ENCODE measurements at regions not wholly inside any gene's neighbourhood (a gene's known extent, or its start where the extent isn't known, plus 50 kb on each side); places are given as distances from the start of the nearest gene placed in this dataset.

GRCh38 chr4:60565558-60565957 is 634.6 kb upstream of the ADGRL3 start:
- no peak for DNase-seq (ENCODE audit: low spot score)
- Mint-ChIP-seq H3K27me3 (ENCODE audit: low read depth) (no peaks in the 10 kb centered on the region), H3K36me3 (no peaks in the 10 kb centered on the region; the same call in 1 of the 2 replicates), H3K9me3 (peaks cover 7% of the 10 kb centered on the region; the same call in 1 of the 2 replicates), H3K4me3 (no peak overlapping the region), H3K27ac (no peak overlapping the region; the same call in 1 of the 2 replicates), H3K4me1 (peaks cover 17% of the 10 kb centered on the region)
- ChIA-PET CTCF (no interaction called here), POLR2A (no interaction called here)
- peak; percentile 36; the same call in 1 of the 2 replicates for ATAC-seq
- TF ChIP-seq TEAD1 (CRISPR knock-in tag; IDR thresholded peaks at IDR 0.05) (no peak), HMGA2 (CRISPR knock-in tag; IDR thresholded peaks at IDR 0.05) (no peak), ZNF512 (CRISPR knock-in tag; IDR thresholded peaks at IDR 0.05; ENCODE audit: borderline replicate concordance) (no peak), TP53 (CRISPR knock-in tag; IDR thresholded peaks at IDR 0.05) (no peak), JUN (CRISPR knock-in tag; IDR thresholded peaks at IDR 0.05) (no peak), EMX1 (CRISPR knock-in tag; IDR thresholded peaks at IDR 0.05) (no peak), USF2 (CRISPR knock-in tag; IDR thresholded peaks at IDR 0.05) (no peak), NFATC4 (CRISPR knock-in tag; IDR thresholded peaks at IDR 0.05) (no peak), CREB1 (CRISPR knock-in tag; IDR thresholded peaks at IDR 0.05) (no peak), MLX (CRISPR knock-in tag; IDR thresholded peaks at IDR 0.05) (no peak), ARID4B (CRISPR knock-in tag; IDR thresholded peaks at IDR 0.05; ENCODE audit: borderline replicate concordance) (no peak), NFE2L1 (CRISPR knock-in tag; IDR thresholded peaks at IDR 0.05) (no peak), TEAD4 (CRISPR knock-in tag; IDR thresholded peaks at IDR 0.05) (no peak), SP1 (CRISPR knock-in tag; conservative IDR thresholded peaks at IDR 0.05) (no peak)
- TF ChIP-seq, protein P1, sequence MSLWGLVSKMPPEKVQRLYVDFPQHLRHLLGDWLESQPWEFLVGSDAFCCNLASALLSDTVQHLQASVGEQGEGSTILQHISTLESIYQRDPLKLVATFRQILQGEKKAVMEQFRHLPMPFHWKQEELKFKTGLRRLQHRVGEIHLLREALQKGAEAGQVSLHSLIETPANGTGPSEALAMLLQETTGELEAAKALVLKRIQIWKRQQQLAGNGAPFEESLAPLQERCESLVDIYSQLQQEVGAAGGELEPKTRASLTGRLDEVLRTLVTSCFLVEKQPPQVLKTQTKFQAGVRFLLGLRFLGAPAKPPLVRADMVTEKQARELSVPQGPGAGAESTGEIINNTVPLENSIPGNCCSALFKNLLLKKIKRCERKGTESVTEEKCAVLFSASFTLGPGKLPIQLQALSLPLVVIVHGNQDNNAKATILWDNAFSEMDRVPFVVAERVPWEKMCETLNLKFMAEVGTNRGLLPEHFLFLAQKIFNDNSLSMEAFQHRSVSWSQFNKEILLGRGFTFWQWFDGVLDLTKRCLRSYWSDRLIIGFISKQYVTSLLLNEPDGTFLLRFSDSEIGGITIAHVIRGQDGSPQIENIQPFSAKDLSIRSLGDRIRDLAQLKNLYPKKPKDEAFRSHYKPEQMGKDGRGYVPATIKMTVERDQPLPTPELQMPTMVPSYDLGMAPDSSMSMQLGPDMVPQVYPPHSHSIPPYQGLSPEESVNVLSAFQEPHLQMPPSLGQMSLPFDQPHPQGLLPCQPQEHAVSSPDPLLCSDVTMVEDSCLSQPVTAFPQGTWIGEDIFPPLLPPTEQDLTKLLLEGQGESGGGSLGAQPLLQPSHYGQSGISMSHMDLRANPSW (CRISPR knock-in tag; conservative IDR thresholded peaks at IDR 0.05; ENCODE audit: low read depth), result no peak
- TF ChIP-seq, protein P2, sequence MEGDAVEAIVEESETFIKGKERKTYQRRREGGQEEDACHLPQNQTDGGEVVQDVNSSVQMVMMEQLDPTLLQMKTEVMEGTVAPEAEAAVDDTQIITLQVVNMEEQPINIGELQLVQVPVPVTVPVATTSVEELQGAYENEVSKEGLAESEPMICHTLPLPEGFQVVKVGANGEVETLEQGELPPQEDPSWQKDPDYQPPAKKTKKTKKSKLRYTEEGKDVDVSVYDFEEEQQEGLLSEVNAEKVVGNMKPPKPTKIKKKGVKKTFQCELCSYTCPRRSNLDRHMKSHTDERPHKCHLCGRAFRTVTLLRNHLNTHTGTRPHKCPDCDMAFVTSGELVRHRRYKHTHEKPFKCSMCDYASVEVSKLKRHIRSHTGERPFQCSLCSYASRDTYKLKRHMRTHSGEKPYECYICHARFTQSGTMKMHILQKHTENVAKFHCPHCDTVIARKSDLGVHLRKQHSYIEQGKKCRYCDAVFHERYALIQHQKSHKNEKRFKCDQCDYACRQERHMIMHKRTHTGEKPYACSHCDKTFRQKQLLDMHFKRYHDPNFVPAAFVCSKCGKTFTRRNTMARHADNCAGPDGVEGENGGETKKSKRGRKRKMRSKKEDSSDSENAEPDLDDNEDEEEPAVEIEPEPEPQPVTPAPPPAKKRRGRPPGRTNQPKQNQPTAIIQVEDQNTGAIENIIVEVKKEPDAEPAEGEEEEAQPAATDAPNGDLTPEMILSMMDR (IDR thresholded peaks at IDR 0.05), result no peak

Data from WTC11 (cell line).